ENCODE measurements at regions not wholly inside any gene's neighbourhood (a gene's known extent, or its start where the extent isn't known, plus 50 kb on each side); places are given as distances from the start of the nearest gene placed in this dataset.

- Histone ChIP-seq H3K4me3 (ENCODE audit: low read depth, low read length) (no peak overlapping the region), H3K27me3 (ENCODE audit: control insufficient read depth, insufficient read depth, low read length) (no peaks in the 10 kb centered on the region), H3K36me3 (ENCODE audit: control insufficient read depth, insufficient read depth, low read length) (no peaks in the 10 kb centered on the region)
- TF ChIP-seq CTCF (IDR thresholded peaks at IDR 0.05; ENCODE audit: insufficient read depth, low read length, poor library complexity, severe bottlenecking), result no peak
- DNase-seq (ENCODE audit: low read depth), result no peak
Observed at GRCh38 chr4:107541511-107541910, 178.5 kb downstream of the PAPSS1 start.

GRCh38 chr4:107531927-107532326 is 188.1 kb downstream of the PAPSS1 start:
- no peak for DNase-seq (ENCODE audit: low read depth)
- TF ChIP-seq CTCF (IDR thresholded peaks at IDR 0.05; ENCODE audit: insufficient read depth, low read length, poor library complexity, severe bottlenecking), result no peak
- Histone ChIP-seq H3K27me3 (ENCODE audit: control insufficient read depth, insufficient read depth, low read length) (no peaks in the 10 kb centered on the region), H3K36me3 (ENCODE audit: control insufficient read depth, insufficient read depth, low read length) (no peaks in the 10 kb centered on the region), H3K4me3 (ENCODE audit: low read depth, low read length) (no peak overlapping the region)

GRCh38 chr4:107520368-107520767 is 199.7 kb downstream of the PAPSS1 start:
- Histone ChIP-seq H3K4me3 (ENCODE audit: low read depth, low read length) (no peak overlapping the region), H3K36me3 (ENCODE audit: control insufficient read depth, insufficient read depth, low read length) (no peaks in the 10 kb centered on the region), H3K27me3 (ENCODE audit: control insufficient read depth, insufficient read depth, low read length) (no peaks in the 10 kb centered on the region)
- no peak for TF ChIP-seq CTCF (IDR thresholded peaks at IDR 0.05; ENCODE audit: insufficient read depth, low read length, poor library complexity, severe bottlenecking)
- DNase-seq (ENCODE audit: low read depth), result no peak

GRCh38 chr4:107519053-107519452 is 201.0 kb downstream of the PAPSS1 start:
- peak; percentile 51 for TF ChIP-seq CTCF (IDR thresholded peaks at IDR 0.05; ENCODE audit: insufficient read depth, low read length, poor library complexity, severe bottlenecking)
- DNase-seq (ENCODE audit: low read depth), result no peak
- Histone ChIP-seq H3K36me3 (ENCODE audit: control insufficient read depth, insufficient read depth, low read length) (no peaks in the 10 kb centered on the region), H3K4me3 (ENCODE audit: low read depth, low read length) (no peak overlapping the region), H3K27me3 (ENCODE audit: control insufficient read depth, insufficient read depth, low read length) (no peaks in the 10 kb centered on the region)

- no peaks in the 10 kb centered on the region for H3K27me3 ChIP-seq (ENCODE audit: control insufficient read depth, insufficient read depth, low read length)
- no peaks in the 10 kb centered on the region for H3K36me3 ChIP-seq (ENCODE audit: control insufficient read depth, insufficient read depth, low read length)
- H3K4me3 ChIP-seq (ENCODE audit: low read depth, low read length), result no peak overlapping the region
- no peak for DNase-seq (ENCODE audit: low read depth)
- no peak for TF ChIP-seq CTCF (IDR thresholded peaks at IDR 0.05; ENCODE audit: insufficient read depth, low read length, poor library complexity, severe bottlenecking)
Observed at GRCh38 chr4:107518076-107518475, 202.0 kb downstream of the PAPSS1 start.

GRCh38 chr4:107512549-107512948 is 207.5 kb downstream of the PAPSS1 start:
- no peaks in the 10 kb centered on the region for H3K27me3 ChIP-seq (ENCODE audit: control insufficient read depth, insufficient read depth, low read length)
- TF ChIP-seq CTCF (IDR thresholded peaks at IDR 0.05; ENCODE audit: insufficient read depth, low read length, poor library complexity, severe bottlenecking), result no peak
- no peak for DNase-seq (ENCODE audit: low read depth)

More at GRCh38 chr4:107512549-107512948, 207.5 kb downstream of the PAPSS1 start:
- Histone ChIP-seq H3K36me3 (ENCODE audit: control insufficient read depth, insufficient read depth, low read length) (no peaks in the 10 kb centered on the region), H3K4me3 (ENCODE audit: low read depth, low read length) (no peak overlapping the region)
